ENCODE measurements at regions not wholly inside any gene's neighbourhood (a gene's known extent, or its start where the extent isn't known, plus 50 kb on each side); places are given as distances from the start of the nearest gene placed in this dataset.

GRCh38 chr15:26177816-26178215, 314.7 kb upstream of the ATP10A start:
- TF ChIP-seq CTCF (IDR thresholded peaks at IDR 0.05) (no peak), EZH2 (IDR thresholded peaks at IDR 0.05; ENCODE audit: borderline replicate concordance, insufficient read depth, low read depth, low read length, poor library complexity, severe bottlenecking) (no peak)
